A673 (cell line): ENCODE measurements at regions not wholly inside any gene's neighbourhood (a gene's known extent, or its start where the extent isn't known, plus 50 kb on each side); places are given as distances from the start of the nearest gene placed in this dataset.

Experiments
- EZH2 ChIP-seq: fragments of 200-600 bp; sonication (generic); IDR thresholded peaks from 2 replicates; pipeline ENCODE4 v1.6.1; 2017; ENCODE audit warnings: borderline replicate concordance, low read depth, mild to moderate bottlenecking, mixed read lengths, antibody characterized with exemption, low read length; ENCODE audit not compliant: poor library complexity, severe bottlenecking
- TF ChIP-seq, protein P1 (sequence below): fragments of 300-800, 200-600 bp; sonication (generic); conservative IDR thresholded peaks from 2 replicates; pipeline ENCODE4 v1.5.1; 2017; ENCODE audit warnings: low read depth, mild to moderate bottlenecking, antibody characterized with exemption, low read length, moderate library complexity, mixed read lengths

DNA sequence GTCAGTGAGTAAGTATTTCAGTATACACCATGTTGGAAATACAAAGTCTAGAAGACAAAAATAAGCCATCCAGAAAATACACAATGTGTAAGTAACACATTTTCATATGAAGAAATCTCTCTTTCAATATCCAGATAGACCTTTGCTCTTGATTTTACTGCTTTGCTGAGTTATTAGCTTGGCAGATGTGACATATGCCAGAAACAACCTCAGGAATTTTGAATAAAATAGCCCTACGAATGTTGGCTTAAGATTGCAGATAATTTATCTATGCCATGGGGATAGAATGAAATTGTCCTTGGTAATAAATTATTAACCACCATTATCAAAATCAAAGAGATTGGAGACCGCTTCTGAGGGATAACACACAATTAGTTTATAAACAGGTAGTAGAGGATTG lies 1036.9 kb upstream of the EPHA7 start:
- TF ChIP-seq, protein P1, sequence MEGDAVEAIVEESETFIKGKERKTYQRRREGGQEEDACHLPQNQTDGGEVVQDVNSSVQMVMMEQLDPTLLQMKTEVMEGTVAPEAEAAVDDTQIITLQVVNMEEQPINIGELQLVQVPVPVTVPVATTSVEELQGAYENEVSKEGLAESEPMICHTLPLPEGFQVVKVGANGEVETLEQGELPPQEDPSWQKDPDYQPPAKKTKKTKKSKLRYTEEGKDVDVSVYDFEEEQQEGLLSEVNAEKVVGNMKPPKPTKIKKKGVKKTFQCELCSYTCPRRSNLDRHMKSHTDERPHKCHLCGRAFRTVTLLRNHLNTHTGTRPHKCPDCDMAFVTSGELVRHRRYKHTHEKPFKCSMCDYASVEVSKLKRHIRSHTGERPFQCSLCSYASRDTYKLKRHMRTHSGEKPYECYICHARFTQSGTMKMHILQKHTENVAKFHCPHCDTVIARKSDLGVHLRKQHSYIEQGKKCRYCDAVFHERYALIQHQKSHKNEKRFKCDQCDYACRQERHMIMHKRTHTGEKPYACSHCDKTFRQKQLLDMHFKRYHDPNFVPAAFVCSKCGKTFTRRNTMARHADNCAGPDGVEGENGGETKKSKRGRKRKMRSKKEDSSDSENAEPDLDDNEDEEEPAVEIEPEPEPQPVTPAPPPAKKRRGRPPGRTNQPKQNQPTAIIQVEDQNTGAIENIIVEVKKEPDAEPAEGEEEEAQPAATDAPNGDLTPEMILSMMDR: no peak
- TF ChIP-seq EZH2: no peak
